Chondrocyte (in vitro differentiated cells): ENCODE measurements at regions not wholly inside any gene's neighbourhood (a gene's known extent, or its start where the extent isn't known, plus 50 kb on each side); places are given as distances from the start of the nearest gene placed in this dataset.

Experiments
- DNase-seq: peaks from one replicate; pipeline ENCODE4 v3.0.0; 2021; ENCODE audit warnings: mixed read lengths, low spot score
- H3K27ac Mint-ChIP-seq: one replicate; pipeline ENCODE4 v1.8.0; 2021; ENCODE audit warnings: mild to moderate bottlenecking, moderate library complexity, mixed read lengths; ENCODE audit not compliant: unreplicated experiment
- H3K27me3 Mint-ChIP-seq: 2 replicates; pipeline ENCODE4 v1.8.0; 2021; ENCODE audit warnings: low read depth, mixed read lengths
- H3K36me3 Mint-ChIP-seq: 2 replicates; pipeline ENCODE4 v1.8.0; 2021; ENCODE audit warnings: low read depth, mixed read lengths
- H3K4me1 Mint-ChIP-seq: 2 replicates; pipeline ENCODE4 v1.8.0; 2021; ENCODE audit warnings: low read depth, mild to moderate bottlenecking, mixed read lengths
- H3K4me3 Mint-ChIP-seq: one replicate; pipeline ENCODE4 v1.8.0; 2021; ENCODE audit warnings: mild to moderate bottlenecking, moderate library complexity, mixed read lengths; ENCODE audit not compliant: unreplicated experiment
- H3K9me3 Mint-ChIP-seq: 2 replicates; pipeline ENCODE4 v1.8.0; 2021; ENCODE audit warnings: low read depth, mixed read lengths
- TF ChIP-seq, protein P1 (sequence below): fragments of 200-600 bp; sonication (generic); IDR thresholded peaks from 2 replicates; pipeline ENCODE4 v1.5.0; 2021; ENCODE audit warnings: antibody characterized with exemption, mild to moderate bottlenecking, moderate library complexity

GRCh38 chr21:18950045-18950740 lies 546.6 kb upstream of the TMPRSS15 start:
- no peaks in the 10 kb centered on the region for H3K36me3 Mint-ChIP-seq
- no peaks in the 10 kb centered on the region for H3K9me3 Mint-ChIP-seq
- no peaks in the 10 kb centered on the region for H3K27me3 Mint-ChIP-seq
- H3K27ac Mint-ChIP-seq: no peak overlapping the region
- no peak overlapping the region for H3K4me3 Mint-ChIP-seq
- TF ChIP-seq, protein P1, sequence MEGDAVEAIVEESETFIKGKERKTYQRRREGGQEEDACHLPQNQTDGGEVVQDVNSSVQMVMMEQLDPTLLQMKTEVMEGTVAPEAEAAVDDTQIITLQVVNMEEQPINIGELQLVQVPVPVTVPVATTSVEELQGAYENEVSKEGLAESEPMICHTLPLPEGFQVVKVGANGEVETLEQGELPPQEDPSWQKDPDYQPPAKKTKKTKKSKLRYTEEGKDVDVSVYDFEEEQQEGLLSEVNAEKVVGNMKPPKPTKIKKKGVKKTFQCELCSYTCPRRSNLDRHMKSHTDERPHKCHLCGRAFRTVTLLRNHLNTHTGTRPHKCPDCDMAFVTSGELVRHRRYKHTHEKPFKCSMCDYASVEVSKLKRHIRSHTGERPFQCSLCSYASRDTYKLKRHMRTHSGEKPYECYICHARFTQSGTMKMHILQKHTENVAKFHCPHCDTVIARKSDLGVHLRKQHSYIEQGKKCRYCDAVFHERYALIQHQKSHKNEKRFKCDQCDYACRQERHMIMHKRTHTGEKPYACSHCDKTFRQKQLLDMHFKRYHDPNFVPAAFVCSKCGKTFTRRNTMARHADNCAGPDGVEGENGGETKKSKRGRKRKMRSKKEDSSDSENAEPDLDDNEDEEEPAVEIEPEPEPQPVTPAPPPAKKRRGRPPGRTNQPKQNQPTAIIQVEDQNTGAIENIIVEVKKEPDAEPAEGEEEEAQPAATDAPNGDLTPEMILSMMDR: no peak
- H3K4me1 Mint-ChIP-seq: peaks cover 6% of the 10 kb centered on the region
- DNase-seq: no peak

DNA sequence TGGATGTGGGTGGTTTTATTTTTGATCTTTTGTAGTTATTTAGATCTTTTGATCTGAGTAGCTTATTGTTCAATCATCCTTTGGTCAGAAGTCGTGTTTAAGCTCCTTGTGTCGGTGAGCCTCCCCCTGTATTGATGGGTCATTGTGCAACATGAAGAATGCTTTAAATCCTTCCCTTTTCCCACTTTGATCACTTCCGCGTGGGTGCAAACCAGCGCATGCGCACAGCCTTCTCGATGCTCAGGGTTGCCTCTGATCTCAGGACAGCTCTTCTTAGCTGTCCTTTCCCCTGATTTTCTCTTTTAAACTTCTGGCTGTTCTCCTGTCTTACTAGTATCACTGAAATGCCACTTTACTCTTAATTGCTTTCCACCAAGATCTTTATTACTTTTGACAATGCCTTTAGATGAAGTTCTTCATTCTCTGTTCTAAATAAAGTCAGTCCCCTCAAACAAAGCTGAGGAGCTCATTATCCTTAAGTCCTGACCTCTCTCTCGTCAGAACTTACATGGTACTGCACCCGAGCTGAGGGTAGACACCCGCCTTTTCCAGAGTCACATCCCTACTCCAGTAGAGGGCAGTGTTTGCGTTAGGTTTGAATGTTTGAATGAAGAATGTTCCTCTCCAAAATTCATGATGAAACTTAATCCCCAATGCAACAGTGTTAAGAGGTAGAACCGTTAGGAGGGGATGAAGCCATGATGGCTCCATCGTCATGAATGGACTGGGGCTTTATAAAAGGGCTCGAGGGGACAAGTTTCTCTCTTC lies 547.9 kb upstream of the TMPRSS15 start:
- no peaks in the 10 kb centered on the region for H3K36me3 Mint-ChIP-seq
- no peaks in the 10 kb centered on the region for H3K9me3 Mint-ChIP-seq
- no peak overlapping the region for H3K4me3 Mint-ChIP-seq
- TF ChIP-seq, protein P1: peak; percentile 75
- peaks cover 6% of the 10 kb centered on the region for H3K4me1 Mint-ChIP-seq
- no peak for DNase-seq
- H3K27me3 Mint-ChIP-seq: no peaks in the 10 kb centered on the region
- H3K27ac Mint-ChIP-seq: no peak overlapping the region

DNA sequence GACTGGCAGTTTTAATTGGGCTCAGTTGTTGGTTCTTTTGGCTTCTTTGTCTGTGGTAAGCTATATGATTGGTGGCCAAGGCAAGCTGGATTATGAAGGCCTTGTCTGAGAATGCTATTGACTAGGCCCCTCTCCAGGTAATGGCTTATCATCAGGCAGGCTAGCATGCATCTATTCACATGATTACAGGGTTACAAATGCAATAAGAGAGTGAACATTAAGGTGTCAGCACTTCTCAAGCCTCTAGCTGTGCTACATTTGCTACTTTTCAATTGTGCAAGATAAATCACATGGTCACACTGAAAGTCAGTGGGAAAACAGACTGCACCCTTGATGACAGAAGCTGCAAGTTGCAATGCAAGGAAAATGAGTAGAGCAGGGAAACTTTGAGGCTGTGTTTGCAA lies 550.9 kb upstream of the TMPRSS15 start:
- H3K27me3 Mint-ChIP-seq: no peaks in the 10 kb centered on the region
- H3K27ac Mint-ChIP-seq: no peak overlapping the region
- H3K4me3 Mint-ChIP-seq: no peak overlapping the region
- TF ChIP-seq, protein P1: no peak
- H3K36me3 Mint-ChIP-seq: no peaks in the 10 kb centered on the region
- DNase-seq: no peak
- H3K9me3 Mint-ChIP-seq: no peaks in the 10 kb centered on the region
- no peaks in the 10 kb centered on the region for H3K4me1 Mint-ChIP-seq

DNA sequence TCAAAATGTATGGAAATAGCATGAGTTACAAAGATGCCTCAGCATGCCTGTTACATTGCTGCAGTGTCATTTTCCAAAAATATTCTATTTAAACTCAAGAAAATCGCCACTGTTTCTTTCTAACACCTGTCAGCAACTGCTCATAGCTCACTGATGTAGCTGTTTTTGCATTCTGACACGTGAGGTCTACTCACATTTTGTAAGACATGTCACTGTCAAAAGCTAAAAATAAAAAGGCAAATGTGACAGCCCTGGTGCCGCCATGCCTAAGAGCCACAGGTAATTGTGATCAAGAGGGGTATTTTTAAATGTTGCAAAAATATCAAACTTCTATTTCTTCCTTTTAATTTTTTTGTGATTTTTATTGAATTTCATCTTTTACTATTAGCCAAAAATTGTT lies 556.2 kb upstream of the TMPRSS15 start:
- Mint-ChIP-seq H3K9me3 (no peaks in the 10 kb centered on the region), H3K36me3 (no peaks in the 10 kb centered on the region), H3K27ac (no peak overlapping the region), H3K27me3 (no peaks in the 10 kb centered on the region), H3K4me1 (no peaks in the 10 kb centered on the region), H3K4me3 (no peak overlapping the region)
- no peak for DNase-seq
- TF ChIP-seq, protein P1: no peak

- DNase-seq: no peak
- no peak overlapping the region for H3K4me3 Mint-ChIP-seq
- H3K4me1 Mint-ChIP-seq: no peaks in the 10 kb centered on the region
- no peaks in the 10 kb centered on the region for H3K27me3 Mint-ChIP-seq
- H3K9me3 Mint-ChIP-seq: no peaks in the 10 kb centered on the region
- no peaks in the 10 kb centered on the region for H3K36me3 Mint-ChIP-seq
- no peak overlapping the region for H3K27ac Mint-ChIP-seq
- TF ChIP-seq, protein P1: no peak
These were observed 556.7 kb upstream of the TMPRSS15 start for GRCh38 chr21:18960306-18960705.
